ENCODE measurements at regions not wholly inside any gene's neighbourhood (a gene's known extent, or its start where the extent isn't known, plus 50 kb on each side); places are given as distances from the start of the nearest gene placed in this dataset.
A peak's percentile ranks its signal among the peaks of the same experiment; 100 is the strongest.
"Not testable (repeated sequence)": the region's sequence is repeated elsewhere in the genome, so short reads cannot be mapped to it uniquely, and the experiment has no call there.

DNA sequence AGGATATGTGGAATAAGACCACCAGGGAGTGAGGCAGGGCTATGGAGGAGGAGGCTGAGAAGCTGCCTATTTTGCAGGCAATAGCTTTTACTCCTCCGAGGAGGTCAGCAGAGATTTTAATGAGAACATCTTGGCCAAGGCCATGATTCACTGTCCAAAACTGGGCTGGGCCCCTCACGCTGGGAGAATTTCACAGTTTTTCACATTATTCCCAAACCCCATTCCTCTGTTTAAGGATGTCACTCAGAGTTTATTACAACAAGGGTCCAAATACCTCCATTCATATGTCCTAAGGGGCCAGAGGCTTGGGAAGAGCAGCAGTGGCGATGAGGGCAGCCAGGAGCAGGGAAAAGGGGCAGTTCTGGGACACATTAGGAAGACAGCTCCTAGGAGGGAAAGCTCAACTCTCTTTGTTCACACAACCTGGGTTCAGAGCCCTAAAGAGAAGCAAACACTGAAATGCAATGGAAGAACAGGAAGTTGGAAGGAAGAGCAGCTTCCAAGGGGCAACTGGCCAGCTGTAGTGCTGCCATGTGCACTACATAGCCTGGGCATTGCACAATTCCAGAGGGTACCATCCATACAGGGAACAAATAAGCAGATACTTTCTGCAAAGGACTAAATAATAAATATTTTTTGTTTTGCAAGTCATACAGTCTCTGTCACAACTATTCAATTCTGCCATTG is 283.2 kb downstream of the NUAK1 start:
- DNase-seq = no peak

DNA sequence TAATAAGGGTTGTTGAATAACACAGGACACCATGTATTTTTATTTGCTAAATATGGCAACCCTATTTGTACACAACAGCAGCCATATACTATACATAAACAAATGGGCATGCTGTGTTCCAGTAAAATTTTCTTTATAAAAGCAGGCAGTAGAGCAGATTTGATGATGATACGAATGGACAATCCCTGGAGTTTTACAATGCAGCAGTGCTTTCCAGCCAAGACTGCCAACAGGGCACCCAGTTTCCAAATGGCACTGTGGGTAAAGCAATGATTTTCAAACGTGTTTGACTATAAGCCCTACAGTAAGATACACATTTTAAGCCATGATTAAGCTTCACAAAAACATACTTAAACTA is 282.7 kb downstream of the NUAK1 start:
- DNase-seq = no peak

DNA sequence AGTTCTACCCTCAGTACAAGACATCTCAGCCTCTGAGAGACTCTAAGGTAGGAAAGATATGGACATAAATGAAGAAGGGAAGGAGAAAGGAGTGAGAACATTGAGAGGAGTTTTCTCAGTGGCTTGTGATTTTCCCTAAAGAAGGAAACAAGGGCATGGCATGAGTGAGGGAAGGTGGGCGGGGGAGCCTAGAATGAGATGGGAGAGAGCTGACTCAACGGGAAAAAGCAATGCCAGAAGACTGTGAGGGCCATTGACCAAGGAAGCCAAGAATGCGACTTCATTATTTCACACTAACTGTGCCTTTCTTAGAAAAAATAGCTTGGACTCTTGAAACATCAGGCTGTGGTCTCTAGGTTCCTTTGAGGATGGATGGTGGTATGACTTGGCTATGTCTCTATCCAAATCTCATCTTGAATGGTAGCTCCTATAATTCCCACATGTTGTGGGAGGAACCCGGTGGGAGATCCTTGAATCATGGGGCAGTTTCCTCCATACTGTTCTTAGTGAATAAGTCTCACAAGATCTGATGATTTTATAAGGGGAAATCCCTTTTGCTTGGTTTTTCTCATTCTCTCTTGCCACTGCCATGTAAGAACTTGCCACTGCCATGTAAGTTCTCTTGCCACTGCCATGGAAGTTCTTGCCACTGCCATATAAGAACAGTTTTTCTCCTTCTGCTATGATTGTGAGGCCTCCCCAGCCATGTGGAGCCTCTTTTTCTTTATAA is 279.6 kb downstream of the NUAK1 start:
- DNase-seq = no peak

DNA sequence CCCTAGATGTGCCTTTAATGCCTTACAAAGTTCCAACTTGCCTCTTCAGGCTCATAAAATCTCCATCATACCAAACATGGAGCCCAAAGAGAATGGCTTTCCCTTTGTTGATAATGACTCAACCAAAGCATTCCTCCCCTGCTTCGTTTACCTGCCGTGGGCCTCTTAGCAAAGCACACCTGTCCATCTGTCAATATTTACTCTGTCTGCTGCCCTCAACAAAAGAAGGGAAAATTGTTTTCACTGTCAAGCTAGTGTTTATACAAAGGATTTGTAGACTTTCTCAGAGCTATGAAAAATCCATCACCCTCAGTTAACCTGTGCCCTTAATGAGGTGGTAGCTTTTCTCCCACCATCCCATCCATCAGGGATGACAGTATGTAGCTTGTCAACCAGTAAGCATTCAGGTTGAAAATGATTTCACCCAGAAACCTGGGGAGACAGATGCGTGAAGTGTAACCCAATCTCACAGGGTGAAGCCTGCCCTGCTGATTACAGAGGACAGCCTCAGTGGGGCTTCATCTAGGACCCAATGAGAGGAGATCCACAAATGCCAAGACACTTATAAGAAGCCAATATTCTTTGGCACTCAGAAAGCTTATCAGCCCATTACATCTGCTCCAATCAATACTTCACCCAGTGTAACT is 278.1 kb downstream of the NUAK1 start:
- DNase-seq = no peak

DNA sequence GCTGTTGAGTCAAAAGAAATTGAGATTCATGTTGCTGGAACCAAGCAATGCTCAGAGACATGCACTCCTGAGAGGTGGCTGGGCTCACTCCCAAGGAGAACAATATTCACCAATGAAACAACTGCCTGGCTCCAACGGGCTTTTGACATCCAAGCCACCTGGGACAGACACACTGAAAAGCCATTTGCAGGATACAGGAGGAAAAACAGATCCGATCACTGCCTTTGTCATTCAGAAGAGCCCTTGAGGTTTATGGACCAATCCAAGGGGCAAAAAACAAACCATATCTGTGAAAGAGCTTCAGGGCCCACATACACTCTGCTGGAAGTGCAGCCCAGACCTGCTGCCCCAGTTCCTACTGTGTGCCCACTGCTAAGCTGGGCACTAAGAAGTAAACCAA is 277.5 kb downstream of the NUAK1 start:
- DNase-seq = no peak

DNA sequence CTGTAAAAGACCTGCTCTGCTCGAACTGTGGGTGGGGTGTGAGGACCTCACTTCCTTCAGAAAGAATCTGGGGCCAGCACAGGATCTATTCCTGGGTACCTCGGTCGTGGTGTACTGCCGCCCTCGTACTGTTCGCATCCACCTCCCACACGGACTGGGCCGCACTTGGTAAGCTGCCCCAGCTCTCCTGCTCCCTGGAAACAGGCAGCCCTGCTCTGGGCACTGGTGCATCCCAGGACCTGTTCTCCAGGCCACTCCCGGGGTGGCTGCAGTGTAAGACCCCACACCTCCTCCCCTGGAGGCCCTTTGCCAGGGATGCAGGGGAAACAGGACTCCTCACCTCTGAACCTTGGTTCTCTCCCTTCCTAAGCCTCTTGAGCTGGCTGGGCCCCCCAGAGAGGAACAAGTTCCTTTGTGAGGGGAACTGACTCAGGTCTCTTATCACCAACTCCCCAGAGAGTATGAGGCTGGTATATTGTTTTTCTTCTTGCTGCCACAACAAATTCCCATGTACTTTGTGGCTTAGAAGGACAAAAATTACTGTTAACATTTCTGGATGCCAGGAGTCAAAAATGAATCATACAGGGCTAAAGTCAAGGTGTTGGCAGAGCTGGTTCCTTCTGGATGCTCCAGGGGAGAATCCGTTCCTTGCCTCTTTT is 276.5 kb downstream of the NUAK1 start:
- peak; percentile 37 for DNase-seq

DNA sequence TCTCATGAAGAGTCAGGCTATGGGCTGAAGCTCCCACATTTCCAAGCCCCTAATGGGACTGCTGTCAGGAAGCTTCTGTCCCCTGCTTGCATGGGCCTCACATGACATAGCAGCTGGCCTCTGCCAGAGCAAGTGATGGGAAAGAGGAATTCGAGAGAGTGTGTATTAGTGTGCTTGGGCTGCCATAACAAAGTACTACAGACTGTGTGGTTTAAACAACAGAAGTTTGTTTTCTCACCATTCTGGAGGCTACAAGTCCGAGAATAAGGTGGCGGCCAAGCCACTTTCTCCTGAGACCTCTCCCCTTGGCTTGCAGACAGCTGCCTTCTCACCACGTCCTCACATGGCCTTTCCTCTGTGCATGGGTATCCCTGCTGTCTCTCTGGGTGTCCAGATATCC is 274.4 kb downstream of the NUAK1 start:
- no peak for DNase-seq

DNA sequence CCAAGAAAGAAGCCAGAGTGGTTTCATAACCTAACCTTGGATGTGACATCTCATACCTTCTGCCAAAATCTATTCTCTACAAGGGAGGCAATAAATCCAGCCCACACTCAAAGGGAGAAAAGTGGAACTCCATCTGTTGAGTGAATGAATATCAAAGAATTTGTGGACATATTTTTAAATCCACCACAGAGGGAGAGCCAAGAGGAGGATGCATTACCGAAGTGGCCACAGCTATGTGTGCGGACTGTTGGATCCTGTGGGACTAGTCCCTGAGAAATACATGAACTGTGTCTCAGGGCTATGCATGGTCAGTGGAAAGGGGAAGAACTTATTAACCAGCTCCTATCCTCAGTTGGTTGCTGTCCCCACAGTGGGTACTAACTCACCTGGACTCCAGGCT is 273.9 kb downstream of the NUAK1 start:
- DNase-seq = no peak

DNA sequence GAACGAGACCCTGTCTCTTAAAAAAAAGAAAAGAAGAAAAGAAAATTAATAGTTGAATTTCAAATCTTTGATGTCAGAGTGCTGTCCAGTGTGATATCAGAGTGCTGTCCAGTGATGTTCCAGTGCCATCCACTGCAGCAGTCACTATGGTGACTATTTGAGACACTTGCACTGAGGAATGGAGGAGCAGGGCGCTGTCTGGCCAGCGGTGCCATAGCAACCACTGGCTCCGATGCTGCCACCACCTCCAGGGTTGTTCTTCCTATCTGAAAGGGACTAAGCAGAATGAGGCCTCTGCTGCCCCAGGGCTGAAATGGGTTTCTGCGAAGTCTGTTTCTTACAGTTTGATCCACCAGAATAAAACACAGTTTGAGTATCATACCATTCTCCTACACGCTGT is 272.9 kb downstream of the NUAK1 start:
- no peak for DNase-seq

DNA sequence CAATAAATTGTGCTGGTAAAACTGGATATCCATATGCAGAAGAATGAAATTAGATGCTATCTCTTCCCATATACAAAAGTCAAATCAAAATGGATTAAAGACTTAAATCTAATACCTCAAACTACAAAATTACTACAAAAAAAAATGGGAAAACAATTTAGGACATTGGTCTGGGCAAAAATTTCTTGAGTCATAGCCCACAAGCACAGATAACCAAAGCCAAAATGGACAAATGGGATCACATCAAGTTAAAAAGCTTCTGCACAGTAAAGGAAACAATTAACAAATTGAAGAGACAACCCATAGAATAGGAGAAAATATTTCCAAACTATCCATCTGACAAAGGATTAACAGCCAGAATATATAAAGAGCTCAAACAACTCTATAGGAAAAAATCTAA is 264.6 kb downstream of the NUAK1 start:
- no peak for DNase-seq

DNA sequence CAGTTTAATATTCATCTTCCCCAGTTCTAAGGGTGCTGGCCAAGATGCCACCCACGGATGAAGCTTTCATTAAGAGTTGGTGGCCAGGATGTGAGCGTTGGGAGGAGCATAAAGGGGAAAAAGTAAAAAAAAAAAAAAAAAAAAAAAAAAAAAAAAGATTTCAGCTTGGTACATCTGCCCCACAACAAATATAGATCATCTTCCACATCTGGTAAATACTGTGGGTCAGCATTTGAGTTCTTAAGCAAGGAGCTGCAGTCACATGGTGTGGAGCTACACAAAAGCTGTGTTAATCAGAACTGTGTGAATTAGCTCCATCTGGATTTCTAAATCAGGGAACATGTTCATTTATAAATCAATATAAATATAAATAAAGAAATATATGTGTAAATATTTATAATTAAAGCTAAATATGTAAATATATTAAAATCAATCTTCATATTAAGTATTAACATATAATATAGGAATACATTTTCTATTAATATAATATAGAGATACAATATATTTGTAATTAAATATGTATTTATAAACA is 262.3 kb downstream of the NUAK1 start:
- no peak for DNase-seq

DNA sequence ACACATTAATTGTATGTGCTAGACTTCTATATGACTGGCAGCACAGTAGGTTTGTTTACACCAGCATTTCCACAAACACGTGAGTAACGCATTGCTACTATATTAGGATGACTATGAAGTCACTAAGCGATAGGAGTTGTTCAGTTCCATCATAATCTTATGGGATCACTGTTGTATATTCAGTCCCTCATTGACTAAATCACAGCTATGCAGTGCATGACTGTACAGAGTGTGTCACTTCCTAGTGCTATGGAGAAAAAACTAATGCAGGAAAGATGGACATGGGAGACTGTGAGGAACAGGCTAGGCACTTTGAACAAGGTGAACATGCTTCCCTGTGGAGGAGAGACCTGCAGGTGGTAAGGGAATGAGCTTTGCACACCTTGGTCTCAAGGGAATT is 259.8 kb downstream of the NUAK1 start:
- DNase-seq = no peak

DNA sequence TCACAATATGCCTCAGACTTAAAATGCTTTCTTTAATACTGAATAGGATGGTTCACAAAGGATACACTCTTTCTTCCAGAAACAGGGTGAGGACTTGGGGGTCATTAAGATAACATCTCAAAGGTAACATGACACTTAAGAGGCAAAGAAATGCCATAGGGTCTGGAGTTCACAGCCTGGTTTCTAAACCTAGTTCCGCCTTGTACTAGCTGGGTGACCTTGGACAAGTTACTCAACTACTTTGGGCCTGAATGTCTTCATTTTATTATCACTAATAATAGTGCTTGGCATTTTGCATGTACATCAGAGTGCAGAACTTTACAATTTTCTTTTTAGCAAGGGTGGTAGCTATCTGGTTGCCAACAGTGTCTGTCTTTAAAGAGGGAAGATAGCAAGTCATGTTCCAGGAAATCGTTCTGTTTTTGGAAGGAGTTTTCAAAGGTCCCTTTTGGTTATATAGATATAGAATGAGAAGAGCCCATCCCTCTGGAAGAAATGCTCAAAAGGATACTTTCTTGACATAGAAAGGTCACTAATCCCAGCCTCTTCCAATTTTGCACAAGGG is 257.8 kb downstream of the NUAK1 start:
- DNase-seq = no peak

DNA sequence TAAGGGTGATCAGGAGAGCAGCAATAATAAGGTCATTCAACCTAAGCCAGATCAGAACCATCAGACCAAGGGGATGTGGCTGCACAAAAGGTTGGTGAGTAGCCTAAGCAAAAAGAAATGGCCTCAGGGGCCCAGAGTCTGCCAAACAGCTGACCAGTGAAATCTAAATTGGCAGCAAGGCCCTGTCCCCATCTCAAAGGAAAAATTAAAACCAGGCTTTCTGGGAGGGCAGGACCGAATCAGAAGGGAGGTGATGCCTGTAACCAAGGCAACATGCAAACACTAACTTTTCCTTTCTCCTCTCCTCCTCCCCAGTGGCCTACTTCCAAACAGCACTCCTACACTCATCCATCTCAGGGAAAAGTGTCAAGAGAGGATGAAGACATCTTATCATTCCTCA is 256.4 kb downstream of the NUAK1 start:
- DNase-seq = no peak

DNA sequence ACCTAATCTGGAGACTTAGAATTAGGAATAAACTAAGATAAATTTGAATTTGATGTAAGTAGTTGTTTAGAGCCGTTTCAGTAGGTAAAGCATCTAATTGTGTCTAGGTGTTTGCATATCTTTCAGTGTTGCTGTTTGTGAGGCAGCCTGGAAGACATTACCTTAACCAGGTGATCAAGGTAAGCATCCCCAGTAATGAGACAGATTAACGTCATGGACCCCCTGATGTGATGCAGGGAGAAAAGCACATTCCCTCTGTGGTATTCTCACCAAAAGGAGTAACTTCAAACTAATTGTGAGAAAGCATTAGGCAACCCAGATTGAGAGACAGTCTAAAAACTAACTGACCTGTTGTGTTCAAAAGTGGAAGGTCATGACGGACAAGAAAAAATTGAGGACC is 251.6 kb downstream of the NUAK1 start:
- DNase-seq = no peak

DNA sequence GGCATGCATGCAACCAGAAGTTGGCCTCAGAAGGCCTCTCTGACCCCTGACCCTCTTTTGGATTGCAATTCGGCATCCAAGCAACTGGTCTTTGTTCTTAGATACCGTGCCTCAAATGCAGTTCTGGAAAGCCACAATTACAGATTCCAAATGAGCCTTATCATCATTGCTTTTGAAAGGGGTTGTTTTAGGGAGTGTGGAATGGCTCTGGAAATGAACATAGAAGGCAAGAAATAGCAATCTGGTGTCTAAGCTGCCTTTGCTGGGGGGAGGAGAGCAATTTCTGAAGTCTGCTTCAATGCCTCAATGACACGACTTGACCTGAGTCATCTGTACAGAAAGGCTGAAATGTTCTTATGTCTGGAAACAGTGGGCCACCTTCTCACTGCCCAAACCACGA is 250.1 kb downstream of the NUAK1 start:
- DNase-seq = no peak

DNA sequence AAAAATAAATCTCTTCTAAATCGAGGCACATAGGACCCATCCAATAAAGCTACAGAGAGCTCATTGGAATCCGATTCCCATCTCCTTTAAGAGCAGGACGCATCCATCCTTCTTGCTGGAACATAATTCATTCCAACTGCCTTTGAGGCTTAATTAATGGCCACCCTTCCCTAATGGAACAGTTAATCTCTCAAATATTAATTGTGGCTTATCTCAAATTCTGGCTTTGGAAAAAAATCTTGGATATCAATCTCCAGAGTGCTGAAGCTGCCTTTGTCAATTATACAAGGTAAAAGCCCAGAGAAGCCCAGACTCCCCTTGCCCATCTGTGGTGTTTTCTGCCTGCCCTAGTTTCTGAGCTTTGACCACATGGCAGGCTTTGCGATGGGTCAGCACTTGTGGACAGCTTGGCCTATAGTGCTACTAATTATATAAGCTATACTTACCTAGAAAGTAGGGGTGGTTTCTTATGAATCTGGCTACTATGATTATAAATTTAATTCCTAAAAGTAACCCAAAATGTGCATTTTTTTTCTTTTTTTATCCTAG is 246.3 kb downstream of the NUAK1 start:
- DNase-seq = no peak

DNA sequence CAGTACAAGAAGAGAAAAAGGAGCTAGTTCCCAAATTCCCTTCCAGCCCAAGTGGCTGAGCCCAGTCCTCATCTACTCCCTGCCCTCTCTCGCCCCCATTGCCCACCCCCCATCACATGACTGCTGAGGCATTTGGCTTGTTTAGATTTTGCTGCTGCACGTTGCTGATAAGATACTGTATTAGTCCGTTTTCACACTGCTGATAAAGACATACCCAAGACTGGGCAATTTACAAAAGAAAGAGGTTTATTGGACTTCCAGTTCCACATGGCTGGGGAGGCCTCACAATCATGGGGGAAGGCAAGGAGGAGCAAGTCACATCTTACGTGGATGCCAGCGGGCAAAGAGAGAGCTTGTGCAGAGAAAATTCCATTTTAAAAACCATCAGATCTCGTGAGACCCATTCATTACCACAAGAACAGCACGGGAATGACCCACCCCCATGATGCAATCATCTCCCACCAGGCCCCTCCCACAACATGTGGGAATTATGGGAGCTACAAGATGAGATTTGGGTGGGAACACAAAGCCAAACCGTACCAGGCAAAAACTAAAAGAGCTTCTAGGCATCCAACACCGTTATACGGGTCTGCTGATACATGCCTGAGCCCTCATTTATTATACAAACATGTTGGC is 243.4 kb downstream of the NUAK1 start:
- DNase-seq = not testable (repeated sequence)

DNA sequence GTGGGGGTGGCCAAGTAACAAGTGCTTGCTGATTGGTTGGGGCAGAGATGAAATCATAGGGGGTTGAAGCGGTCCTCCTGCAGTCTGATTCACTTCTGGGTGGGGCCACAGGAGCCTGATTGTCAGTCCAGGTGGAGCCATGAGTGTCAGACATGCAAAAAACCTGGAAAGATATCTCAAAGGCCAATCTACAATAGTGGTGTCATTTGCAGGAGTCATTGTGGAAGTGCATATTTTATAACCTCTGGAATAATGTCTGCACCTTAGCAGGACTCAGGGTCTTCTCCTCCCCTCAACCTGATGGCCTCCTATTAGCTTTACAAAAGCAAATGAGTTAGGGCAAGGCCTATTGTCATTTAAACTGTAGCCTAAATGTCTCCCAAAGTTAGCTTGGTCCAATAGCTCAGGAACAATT is 241.4 kb downstream of the NUAK1 start:
- no peak for DNase-seq

DNA sequence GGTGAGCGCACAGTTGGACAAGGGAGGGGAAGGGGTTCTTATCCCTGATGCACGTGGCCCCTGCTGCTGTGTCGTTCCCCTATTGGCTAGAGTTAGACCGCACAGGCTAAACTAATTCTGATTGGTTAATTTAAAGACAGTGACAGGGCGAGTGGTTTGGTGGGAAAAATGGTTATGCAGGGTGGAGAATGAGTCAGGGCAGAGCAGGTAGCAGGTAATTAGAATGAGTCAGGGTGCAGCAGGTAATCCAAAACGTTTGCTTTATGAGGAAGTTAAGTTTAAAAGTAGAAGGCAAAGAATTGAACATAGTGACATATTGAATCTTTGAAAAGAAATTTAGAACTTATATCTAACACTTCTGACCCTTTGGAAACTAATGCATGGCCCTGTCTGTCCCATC is 240.5 kb downstream of the NUAK1 start:
- DNase-seq = not testable (repeated sequence)

DNA sequence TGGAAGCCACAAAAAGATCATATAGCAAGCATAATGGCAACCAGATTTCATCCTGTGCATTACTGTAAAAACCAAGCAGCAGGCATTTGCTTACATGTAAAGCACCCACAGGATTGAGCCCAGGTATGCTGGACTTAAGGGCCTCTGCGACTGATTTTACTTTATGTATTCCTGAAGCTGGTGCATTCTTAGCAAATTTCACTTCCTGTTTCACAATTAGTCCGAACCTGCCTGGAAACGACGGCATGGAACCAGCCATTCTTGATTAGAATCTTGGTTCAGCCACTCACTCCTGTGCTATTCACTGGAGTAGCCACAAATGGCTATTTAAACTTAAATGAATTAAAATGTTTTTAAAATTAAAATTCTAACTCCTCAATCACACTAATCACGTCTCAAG is 239.2 kb downstream of the NUAK1 start:
- no peak for DNase-seq

DNA sequence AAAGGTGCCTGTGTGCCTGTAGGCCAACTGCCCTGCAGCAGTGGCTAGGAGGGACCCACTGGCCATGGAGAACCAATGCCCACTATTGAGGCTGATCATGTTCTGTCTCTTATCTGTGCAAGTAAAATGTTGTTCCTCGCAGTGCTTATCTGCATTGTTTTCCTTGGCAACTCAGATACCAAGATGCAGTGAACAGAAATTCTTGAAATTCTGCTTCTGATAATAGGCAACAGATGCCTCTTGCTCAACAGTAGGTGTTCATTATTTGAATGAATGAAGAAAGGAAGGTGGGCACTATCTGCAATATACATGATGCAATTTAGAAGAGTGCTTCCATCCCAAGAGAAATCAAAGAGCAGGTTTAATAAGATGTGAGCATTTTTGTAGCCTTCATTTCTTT is 232.2 kb downstream of the NUAK1 start:
- no peak for DNase-seq

All from T1000 (cell line).